ENCODE measurements at regions not wholly inside any gene's neighbourhood (a gene's known extent, or its start where the extent isn't known, plus 50 kb on each side); places are given as distances from the start of the nearest gene placed in this dataset.

- Histone ChIP-seq H3K27ac (ENCODE audit: low read depth, low read length) (no peak overlapping the region), H3K4me3 (ENCODE audit: low read length in 3 of 3) (no peak overlapping the region), H3K36me3 (ENCODE audit: control insufficient read depth in 3 of 3, insufficient read depth in 3 of 3, low read length in 3 of 3) (no peaks in the 10 kb centered on the region), H3K27me3 (ENCODE audit: control insufficient read depth in 3 of 3, insufficient read depth in 3 of 3, low read length in 3 of 3) (no peaks in the 10 kb centered on the region), H3K9me3 (ENCODE audit: control insufficient read depth in 3 of 3, low read length in 3 of 3) (peaks cover 0 to 3% (median 0%) of the 10 kb centered on the region in 3 donors), H3K4me1 (ENCODE audit: control insufficient read depth in 3 of 3, insufficient read depth in 3 of 3, low read length in 3 of 3) (no peaks in the 10 kb centered on the region), H3K9ac (ENCODE audit: low read depth in 1 of 3, low read length in 3 of 3) (no peak overlapping the region)
Measured at GRCh38 chr3:159443266-159443665, 545.4 kb upstream of the IL12A start.

- H3K9ac ChIP-seq (ENCODE audit: low read depth in 1 of 3, low read length in 3 of 3): no peak overlapping the region
- H3K9me3 ChIP-seq (ENCODE audit: control insufficient read depth in 3 of 3, low read length in 3 of 3): no peaks in the 10 kb centered on the region
- H3K27me3 ChIP-seq (ENCODE audit: control insufficient read depth in 3 of 3, insufficient read depth in 3 of 3, low read length in 3 of 3): no peaks in the 10 kb centered on the region
- H3K4me3 ChIP-seq (ENCODE audit: low read length in 3 of 3): no peak overlapping the region
- no peaks in the 10 kb centered on the region for H3K36me3 ChIP-seq (ENCODE audit: control insufficient read depth in 3 of 3, insufficient read depth in 3 of 3, low read length in 3 of 3)
- no peak overlapping the region for H3K27ac ChIP-seq (ENCODE audit: low read depth, low read length)
- no peaks in the 10 kb centered on the region for H3K4me1 ChIP-seq (ENCODE audit: control insufficient read depth in 3 of 3, insufficient read depth in 3 of 3, low read length in 3 of 3)
Measured at GRCh38 chr3:159447841-159448240, 540.8 kb upstream of the IL12A start.

- H3K4me3 ChIP-seq (ENCODE audit: low read length in 3 of 3): no peak overlapping the region
- no peaks in the 10 kb centered on the region for H3K9me3 ChIP-seq (ENCODE audit: control insufficient read depth in 3 of 3, low read length in 3 of 3)
- H3K36me3 ChIP-seq (ENCODE audit: control insufficient read depth in 3 of 3, insufficient read depth in 3 of 3, low read length in 3 of 3): no peaks in the 10 kb centered on the region
- H3K9ac ChIP-seq (ENCODE audit: low read depth in 1 of 3, low read length in 3 of 3): no peak overlapping the region
- H3K27ac ChIP-seq (ENCODE audit: low read depth, low read length): no peak overlapping the region
- no peaks in the 10 kb centered on the region for H3K4me1 ChIP-seq (ENCODE audit: control insufficient read depth in 3 of 3, insufficient read depth in 3 of 3, low read length in 3 of 3)
- H3K27me3 ChIP-seq (ENCODE audit: control insufficient read depth in 3 of 3, insufficient read depth in 3 of 3, low read length in 3 of 3): no peaks in the 10 kb centered on the region
Measured at GRCh38 chr3:159448902-159449301, 539.7 kb upstream of the IL12A start.

- H3K36me3 ChIP-seq (ENCODE audit: control insufficient read depth in 3 of 3, insufficient read depth in 3 of 3, low read length in 3 of 3): no peaks in the 10 kb centered on the region
- no peaks in the 10 kb centered on the region for H3K9me3 ChIP-seq (ENCODE audit: control insufficient read depth in 3 of 3, low read length in 3 of 3)
- no peaks in the 10 kb centered on the region for H3K4me1 ChIP-seq (ENCODE audit: control insufficient read depth in 3 of 3, insufficient read depth in 3 of 3, low read length in 3 of 3)
- no peak overlapping the region for H3K27ac ChIP-seq (ENCODE audit: low read depth, low read length)
- H3K4me3 ChIP-seq (ENCODE audit: low read length in 3 of 3): no peak overlapping the region
- no peaks in the 10 kb centered on the region for H3K27me3 ChIP-seq (ENCODE audit: control insufficient read depth in 3 of 3, insufficient read depth in 3 of 3, low read length in 3 of 3)
- H3K9ac ChIP-seq (ENCODE audit: low read depth in 1 of 3, low read length in 3 of 3): no peak overlapping the region
Measured at GRCh38 chr3:159451067-159451466, 537.6 kb upstream of the IL12A start.

GRCh38 chr3:159451482-159451881 is 537.2 kb upstream of the IL12A start:
- no peaks in the 10 kb centered on the region for H3K27me3 ChIP-seq (ENCODE audit: control insufficient read depth in 3 of 3, insufficient read depth in 3 of 3, low read length in 3 of 3)
- H3K9me3 ChIP-seq (ENCODE audit: control insufficient read depth in 3 of 3, low read length in 3 of 3): no peaks in the 10 kb centered on the region
- no peak overlapping the region for H3K27ac ChIP-seq (ENCODE audit: low read depth, low read length)
- H3K36me3 ChIP-seq (ENCODE audit: control insufficient read depth in 3 of 3, insufficient read depth in 3 of 3, low read length in 3 of 3): no peaks in the 10 kb centered on the region
- no peak overlapping the region for H3K9ac ChIP-seq (ENCODE audit: low read depth in 1 of 3, low read length in 3 of 3)
- no peaks in the 10 kb centered on the region for H3K4me1 ChIP-seq (ENCODE audit: control insufficient read depth in 3 of 3, insufficient read depth in 3 of 3, low read length in 3 of 3)
- H3K4me3 ChIP-seq (ENCODE audit: low read length in 3 of 3): no peak overlapping the region

GRCh38 chr3:159453036-159453435 is 535.6 kb upstream of the IL12A start:
- Histone ChIP-seq H3K9me3 (ENCODE audit: control insufficient read depth in 3 of 3, low read length in 3 of 3) (no peaks in the 10 kb centered on the region), H3K9ac (ENCODE audit: low read depth in 1 of 3, low read length in 3 of 3) (no peak overlapping the region), H3K4me1 (ENCODE audit: control insufficient read depth in 3 of 3, insufficient read depth in 3 of 3, low read length in 3 of 3) (no peaks in the 10 kb centered on the region), H3K27me3 (ENCODE audit: control insufficient read depth in 3 of 3, insufficient read depth in 3 of 3, low read length in 3 of 3) (no peaks in the 10 kb centered on the region), H3K36me3 (ENCODE audit: control insufficient read depth in 3 of 3, insufficient read depth in 3 of 3, low read length in 3 of 3) (no peaks in the 10 kb centered on the region), H3K4me3 (ENCODE audit: low read length in 3 of 3) (no peak overlapping the region), H3K27ac (ENCODE audit: low read depth, low read length) (no peak overlapping the region)

- Histone ChIP-seq H3K27me3 (ENCODE audit: control insufficient read depth in 3 of 3, insufficient read depth in 3 of 3, low read length in 3 of 3) (no peaks in the 10 kb centered on the region), H3K27ac (ENCODE audit: low read depth, low read length) (no peak overlapping the region), H3K4me3 (ENCODE audit: low read length in 3 of 3) (no peak overlapping the region), H3K36me3 (ENCODE audit: control insufficient read depth in 3 of 3, insufficient read depth in 3 of 3, low read length in 3 of 3) (no peaks in the 10 kb centered on the region), H3K9me3 (ENCODE audit: control insufficient read depth in 3 of 3, low read length in 3 of 3) (no peaks in the 10 kb centered on the region), H3K9ac (ENCODE audit: low read depth in 1 of 3, low read length in 3 of 3) (no peak overlapping the region), H3K4me1 (ENCODE audit: control insufficient read depth in 3 of 3, insufficient read depth in 3 of 3, low read length in 3 of 3) (no peaks in the 10 kb centered on the region)
Measured at GRCh38 chr3:159453945-159454344, 534.7 kb upstream of the IL12A start.

GRCh38 chr3:159455741-159456181 is 532.9 kb upstream of the IL12A start:
- no peaks in the 10 kb centered on the region for H3K9me3 ChIP-seq (ENCODE audit: control insufficient read depth in 3 of 3, low read length in 3 of 3)
- no peaks in the 10 kb centered on the region for H3K4me1 ChIP-seq (ENCODE audit: control insufficient read depth in 3 of 3, insufficient read depth in 3 of 3, low read length in 3 of 3)
- no peak overlapping the region for H3K9ac ChIP-seq (ENCODE audit: low read depth in 1 of 3, low read length in 3 of 3)
- H3K27ac ChIP-seq (ENCODE audit: low read depth, low read length): no peak overlapping the region
- H3K36me3 ChIP-seq (ENCODE audit: control insufficient read depth in 3 of 3, insufficient read depth in 3 of 3, low read length in 3 of 3): no peaks in the 10 kb centered on the region
- no peak overlapping the region for H3K4me3 ChIP-seq (ENCODE audit: low read length in 3 of 3)
- no peaks in the 10 kb centered on the region for H3K27me3 ChIP-seq (ENCODE audit: control insufficient read depth in 3 of 3, insufficient read depth in 3 of 3, low read length in 3 of 3)

- no peaks in the 10 kb centered on the region for H3K9me3 ChIP-seq (ENCODE audit: control insufficient read depth in 3 of 3, low read length in 3 of 3)
- H3K27ac ChIP-seq (ENCODE audit: low read depth, low read length): no peak overlapping the region
- H3K36me3 ChIP-seq (ENCODE audit: control insufficient read depth in 3 of 3, insufficient read depth in 3 of 3, low read length in 3 of 3): no peaks in the 10 kb centered on the region
- no peak overlapping the region for H3K4me3 ChIP-seq (ENCODE audit: low read length in 3 of 3)
- H3K27me3 ChIP-seq (ENCODE audit: control insufficient read depth in 3 of 3, insufficient read depth in 3 of 3, low read length in 3 of 3): no peaks in the 10 kb centered on the region
- no peak overlapping the region for H3K9ac ChIP-seq (ENCODE audit: low read depth in 1 of 3, low read length in 3 of 3)
- no peaks in the 10 kb centered on the region for H3K4me1 ChIP-seq (ENCODE audit: control insufficient read depth in 3 of 3, insufficient read depth in 3 of 3, low read length in 3 of 3)
Measured at GRCh38 chr3:159458010-159458409, 530.6 kb upstream of the IL12A start.

GRCh38 chr3:159458982-159459381 is 529.7 kb upstream of the IL12A start:
- Histone ChIP-seq H3K27me3 (ENCODE audit: control insufficient read depth in 3 of 3, insufficient read depth in 3 of 3, low read length in 3 of 3) (no peaks in the 10 kb centered on the region), H3K9me3 (ENCODE audit: control insufficient read depth in 3 of 3, low read length in 3 of 3) (no peaks in the 10 kb centered on the region), H3K36me3 (ENCODE audit: control insufficient read depth in 3 of 3, insufficient read depth in 3 of 3, low read length in 3 of 3) (no peaks in the 10 kb centered on the region), H3K4me1 (ENCODE audit: control insufficient read depth in 3 of 3, insufficient read depth in 3 of 3, low read length in 3 of 3) (no peaks in the 10 kb centered on the region), H3K4me3 (ENCODE audit: low read length in 3 of 3) (no peak overlapping the region), H3K9ac (ENCODE audit: low read depth in 1 of 3, low read length in 3 of 3) (no peak overlapping the region), H3K27ac (ENCODE audit: low read depth, low read length) (no peak overlapping the region)

- Histone ChIP-seq H3K9me3 (ENCODE audit: control insufficient read depth in 3 of 3, low read length in 3 of 3) (no peaks in the 10 kb centered on the region), H3K9ac (ENCODE audit: low read depth in 1 of 3, low read length in 3 of 3) (no peak overlapping the region), H3K27me3 (ENCODE audit: control insufficient read depth in 3 of 3, insufficient read depth in 3 of 3, low read length in 3 of 3) (no peaks in the 10 kb centered on the region), H3K27ac (ENCODE audit: low read depth, low read length) (no peak overlapping the region), H3K4me3 (ENCODE audit: low read length in 3 of 3) (no peak overlapping the region), H3K36me3 (ENCODE audit: control insufficient read depth in 3 of 3, insufficient read depth in 3 of 3, low read length in 3 of 3) (no peaks in the 10 kb centered on the region), H3K4me1 (ENCODE audit: control insufficient read depth in 3 of 3, insufficient read depth in 3 of 3, low read length in 3 of 3) (no peaks in the 10 kb centered on the region)
Measured at GRCh38 chr3:159472611-159473010, 516.0 kb upstream of the IL12A start.
